MM.1S (cell line): ENCODE measurements at regions not wholly inside any gene's neighbourhood (a gene's known extent, or its start where the extent isn't known, plus 50 kb on each side); places are given as distances from the start of the nearest gene placed in this dataset.

Experiments used
- DNase-seq: peaks from one replicate; pipeline ENCODE4 v3.0.0-alpha.2; 2015
- H2AFZ ChIP-seq: fragments of 300-600 bp; sonication (generic); 2 replicates; pipeline ENCODE4 v1.6.0; 2016; ENCODE audit warnings: antibody characterized with exemption, low read length
- H3F3A ChIP-seq: fragments of 300-600 bp; sonication (generic); 2 replicates; pipeline ENCODE4 v1.6.1; 2016; ENCODE audit warnings: mild to moderate bottlenecking, antibody characterized with exemption, low read length, moderate library complexity, mixed read lengths; ENCODE audit not compliant: insufficient read depth
- H3K27ac ChIP-seq: fragments of 300-600 bp; sonication (generic); 2 replicates; pipeline ENCODE4 v1.5.1; 2016; ENCODE audit warnings: mild to moderate bottlenecking, low read length
- H3K27me3 ChIP-seq: fragments of 300-600 bp; sonication (generic); replicated peaks from 2 replicates; pipeline ENCODE4 v1.6.0; 2016; ENCODE audit warnings: low read length; ENCODE audit not compliant: insufficient read depth
- H3K36me3 ChIP-seq: fragments of 300-600 bp; sonication (generic); replicated peaks from 2 replicates; pipeline ENCODE4 v1.6.1; 2016; ENCODE audit warnings: mild to moderate bottlenecking, low read length, mixed read lengths; ENCODE audit not compliant: insufficient read depth
- H3K4me1 ChIP-seq: fragments of 300-600 bp; sonication (generic); 2 replicates; pipeline ENCODE4 v1.6.1; 2016; ENCODE audit warnings: low read length, mixed read lengths
- H3K4me2 ChIP-seq: fragments of 300-600 bp; sonication (generic); 2 replicates; pipeline ENCODE4 v1.6.0; 2016; ENCODE audit warnings: low read depth, low read length
- H3K4me3 ChIP-seq: fragments of 300-600 bp; sonication (generic); 2 replicates; pipeline ENCODE4 v1.5.1; 2016; ENCODE audit warnings: low read length, mixed read lengths
- H3K79me2 ChIP-seq: fragments of 300-600 bp; sonication (generic); 2 replicates; pipeline ENCODE4 v1.6.1; 2016; ENCODE audit warnings: mixed run types, low read length, mixed read lengths
- H3K9ac ChIP-seq: fragments of 300-600 bp; sonication (generic); 2 replicates; pipeline ENCODE4 v1.6.1; 2016; ENCODE audit warnings: low read length, mixed read lengths
- H3K9me2 ChIP-seq: fragments of 300-600 bp; sonication (generic); replicated peaks from 2 replicates; pipeline ENCODE4 v1.6.1; 2016; ENCODE audit warnings: mild to moderate bottlenecking, low read length, mixed read lengths; ENCODE audit not compliant: insufficient read depth
- H3K9me3 ChIP-seq: fragments of 300-600 bp; sonication (generic); replicated peaks from 2 replicates; pipeline ENCODE4 v1.6.1; 2016; ENCODE audit warnings: mild to moderate bottlenecking, low read length, mixed read lengths; ENCODE audit not compliant: insufficient read depth
- H4K20me1 ChIP-seq: fragments of 300-600 bp; sonication (generic); 2 replicates; pipeline ENCODE4 v1.6.1; 2016; ENCODE audit warnings: mild to moderate bottlenecking, low read length, moderate library complexity, mixed read lengths; ENCODE audit not compliant: insufficient read depth
- CTCF ChIP-seq: fragments of 300-600 bp; sonication (generic); IDR thresholded peaks from 2 replicates; pipeline ENCODE4 v1.5.1; 2016; ENCODE audit warnings: antibody characterized with exemption, low read length, mixed read lengths
- EZH2 ChIP-seq: fragments of 300-600 bp; sonication (generic); optimal IDR thresholded peaks from 2 replicates; pipeline ENCODE3; 2017; ENCODE audit warnings: low read depth, mild to moderate bottlenecking, antibody characterized with exemption, low read length, mixed read lengths
- EZH2phosphoT487 ChIP-seq: fragments of 300-600 bp; sonication (generic); IDR thresholded peaks from 2 replicates; pipeline ENCODE4 v1.6.1; 2018; ENCODE audit warnings: antibody characterized with exemption, low read length

- DNase-seq, result peak; percentile 65
- Histone ChIP-seq H4K20me1 (no peaks in the 10 kb centered on the region), H3K79me2 (peaks cover 38% of the 10 kb centered on the region), H3K4me2 (peak overlapping the region; percentile 95), H2AFZ (peak overlapping the region; percentile 90), H3K4me1 (peaks cover 23% of the 10 kb centered on the region), H3K36me3 (no peaks in the 10 kb centered on the region), H3K9ac (peak overlapping the region; percentile 80), H3K27ac (peak overlapping the region; percentile 77), H3F3A (peaks cover 25% of the 10 kb centered on the region), H3K27me3 (no peaks in the 10 kb centered on the region), H3K9me2 (no peaks in the 10 kb centered on the region), H3K9me3 (no peaks in the 10 kb centered on the region), H3K4me3 (peak overlapping the region; percentile 91)
- TF ChIP-seq EZH2phosphoT487 (no peak), CTCF (no peak), EZH2 (no peak)
Measured at GRCh38 chr13:99086267-99087097, 108.6 kb upstream of the DOCK9 start.

GRCh38 chr13:99087098-99087953 is 109.5 kb upstream of the DOCK9 start:
- H3K9me2 ChIP-seq, result no peaks in the 10 kb centered on the region
- peak overlapping the region; percentile 94 for H2AFZ ChIP-seq
- no peaks in the 10 kb centered on the region for H3K9me3 ChIP-seq
- H3K4me1 ChIP-seq, result peaks cover 23% of the 10 kb centered on the region
- no peaks in the 10 kb centered on the region for H3K27me3 ChIP-seq
- TF ChIP-seq EZH2 (no peak), CTCF (peak; percentile 16; the same call in 1 of the 2 replicates), EZH2phosphoT487 (no peak)
- H3K4me2 ChIP-seq, result peak overlapping the region; percentile 95
- DNase-seq, result peak; percentile 94
- no peaks in the 10 kb centered on the region for H3K36me3 ChIP-seq
- peak overlapping the region; percentile 91 for H3K4me3 ChIP-seq
- H4K20me1 ChIP-seq, result no peaks in the 10 kb centered on the region
- peak overlapping the region; percentile 80 for H3K9ac ChIP-seq
- H3K79me2 ChIP-seq, result peaks cover 32% of the 10 kb centered on the region
- peaks cover 25% of the 10 kb centered on the region for H3F3A ChIP-seq
- peak overlapping the region; percentile 77 for H3K27ac ChIP-seq

- Histone ChIP-seq H3K4me1 (peaks cover 23% of the 10 kb centered on the region), H4K20me1 (no peaks in the 10 kb centered on the region), H3K4me3 (peak overlapping the region; percentile 91), H3F3A (peaks cover 25% of the 10 kb centered on the region), H3K9me2 (no peaks in the 10 kb centered on the region), H3K4me2 (peak overlapping the region; percentile 95), H3K36me3 (no peaks in the 10 kb centered on the region), H3K9me3 (no peaks in the 10 kb centered on the region), H3K9ac (peak overlapping the region; percentile 80), H2AFZ (peak overlapping the region; percentile 94), H3K79me2 (peaks cover 26% of the 10 kb centered on the region), H3K27me3 (no peaks in the 10 kb centered on the region), H3K27ac (peak overlapping the region; percentile 77; the same call in 1 of the 2 replicates)
- peak; percentile 24 for DNase-seq
- TF ChIP-seq EZH2phosphoT487, result no peak
- no peak for TF ChIP-seq CTCF
- TF ChIP-seq EZH2, result no peak
Measured at GRCh38 chr13:99087954-99088491, 110.2 kb upstream of the DOCK9 start.
